ELR (cell line): ENCODE measurements at regions not wholly inside any gene's neighbourhood (a gene's known extent, or its start where the extent isn't known, plus 50 kb on each side); places are given as distances from the start of the nearest gene placed in this dataset.
"Not testable (repeated sequence)": the region's sequence is repeated elsewhere in the genome, so short reads cannot be mapped to it uniquely, and the experiment has no call there.

ENCODE experiments used
- DNase-seq: peaks from one replicate; pipeline ENCODE4 v3.0.0-alpha.2; 2015; ENCODE audit warnings: low read depth

GRCh38 chr11:107276077-107276476, 181.5 kb downstream of the CWF19L2 start:
- DNase-seq = no peak

DNA sequence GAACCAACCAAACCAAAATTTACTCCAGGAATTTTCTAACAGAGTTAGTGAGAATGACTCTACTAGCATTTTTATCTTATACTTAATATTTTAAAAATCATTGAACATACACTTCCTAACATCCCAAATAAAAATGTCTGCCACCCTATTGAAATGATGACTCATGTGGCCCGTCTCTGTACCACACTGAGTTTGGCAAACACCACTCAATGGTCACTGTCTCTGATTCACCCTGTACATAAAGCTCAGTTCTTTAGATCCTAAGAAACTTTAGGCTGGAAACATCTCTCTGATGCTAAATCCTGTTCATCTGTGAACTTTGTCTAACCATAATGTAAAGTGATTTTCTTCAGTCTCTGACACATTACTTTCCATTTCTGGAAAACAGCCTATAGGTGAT, 182.0 kb downstream of the CWF19L2 start:
- DNase-seq = peak; percentile 15

GRCh38 chr11:107274138-107274537, 183.5 kb downstream of the CWF19L2 start:
- DNase-seq = no peak

GRCh38 chr11:107272561-107272960, 185.1 kb downstream of the CWF19L2 start:
- DNase-seq = no peak

DNA sequence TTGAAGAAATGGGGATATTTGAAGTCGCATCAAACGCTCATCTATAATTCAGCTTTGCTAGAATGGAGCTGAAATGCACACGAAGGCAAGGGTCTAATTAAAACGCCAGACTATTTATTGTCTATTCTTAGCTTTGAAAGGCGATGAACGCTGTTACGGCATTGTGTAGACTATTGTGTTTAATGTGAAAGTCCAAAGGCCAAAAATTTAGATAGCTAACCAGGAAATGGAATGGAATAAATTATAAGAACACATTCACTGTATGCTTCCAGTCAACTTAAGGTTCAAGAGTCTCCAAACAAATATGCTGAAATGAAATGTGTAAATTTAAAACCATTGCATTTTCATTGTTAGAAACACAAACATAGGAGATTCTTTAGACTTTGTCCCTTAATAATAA, 186.2 kb downstream of the CWF19L2 start:
- DNase-seq = no peak

GRCh38 chr11:107268977-107269376, 188.6 kb downstream of the CWF19L2 start:
- no peak for DNase-seq

DNA sequence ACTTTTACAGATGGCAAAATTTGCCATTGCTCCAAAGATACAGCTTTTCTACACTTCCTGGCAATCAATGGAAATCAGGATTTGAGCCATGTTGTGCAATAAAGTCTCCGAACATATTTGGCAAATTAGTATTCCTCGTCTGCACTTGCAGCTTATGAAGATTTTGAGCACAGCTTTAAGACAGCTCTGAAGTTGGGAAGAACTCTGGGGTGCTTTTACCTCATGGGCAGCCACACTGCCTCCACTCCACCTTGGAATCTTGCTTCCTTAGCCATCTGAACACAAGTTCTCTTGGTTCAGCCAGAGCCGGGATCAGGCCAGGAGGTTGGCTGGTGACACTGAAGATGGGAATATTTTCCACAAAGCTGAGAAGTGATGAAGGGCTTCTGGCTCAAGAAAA, 191.2 kb downstream of the CWF19L2 start:
- DNase-seq = no peak

GRCh38 chr11:107265591-107266121, 192.0 kb downstream of the CWF19L2 start:
- no peak for DNase-seq

- no peak for DNase-seq
These were observed 193.6 kb downstream of the CWF19L2 start for GRCh38 chr11:107263844-107264563.

DNA sequence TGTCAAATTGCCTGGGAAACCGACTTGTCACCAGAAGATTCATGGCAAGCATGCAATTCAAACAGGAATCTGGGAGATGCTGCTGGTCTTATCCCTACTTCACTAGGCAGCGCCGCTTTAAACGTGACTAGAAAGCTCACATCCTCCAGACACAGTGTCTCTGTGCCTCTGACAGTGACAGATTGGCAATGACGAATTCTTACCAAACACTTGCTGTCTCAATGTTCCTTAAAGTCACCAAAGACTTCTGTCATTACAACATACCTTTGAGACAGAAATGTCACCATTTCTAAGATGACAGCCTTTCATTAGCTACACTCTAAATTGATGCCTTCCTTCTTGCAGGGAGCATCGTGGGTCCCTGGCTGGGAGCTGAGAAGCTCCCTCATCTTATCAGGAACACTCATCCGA, 197.8 kb downstream of the CWF19L2 start:
- DNase-seq = no peak

DNA sequence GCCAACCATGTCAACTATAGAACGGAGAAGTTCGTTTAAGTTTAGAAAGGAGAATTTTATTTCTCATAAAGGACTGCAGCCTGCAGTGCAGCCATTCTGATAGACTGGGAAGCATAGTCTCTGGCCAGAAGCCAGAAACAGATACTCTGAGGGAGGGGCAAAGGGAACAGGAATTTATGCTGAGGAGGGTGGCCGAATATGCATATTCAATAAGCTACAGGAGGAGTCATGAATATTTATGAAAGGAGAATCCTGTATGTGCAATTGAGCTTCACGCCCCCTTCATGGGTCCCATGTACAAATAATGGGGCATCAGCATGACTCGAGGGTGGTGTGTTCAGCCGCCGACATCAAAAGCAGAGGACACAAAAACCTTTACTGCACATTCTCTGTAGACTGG, 199.9 kb downstream of the CWF19L2 start:
- DNase-seq = no peak

GRCh38 chr11:107253661-107254060, 204.0 kb downstream of the CWF19L2 start:
- DNase-seq = not testable (repeated sequence)

- no peak for DNase-seq
These were observed 205.0 kb downstream of the CWF19L2 start for GRCh38 chr11:107252429-107253161.

- DNase-seq = no peak
These were observed 206.3 kb downstream of the CWF19L2 start for GRCh38 chr11:107251298-107251697.

DNA sequence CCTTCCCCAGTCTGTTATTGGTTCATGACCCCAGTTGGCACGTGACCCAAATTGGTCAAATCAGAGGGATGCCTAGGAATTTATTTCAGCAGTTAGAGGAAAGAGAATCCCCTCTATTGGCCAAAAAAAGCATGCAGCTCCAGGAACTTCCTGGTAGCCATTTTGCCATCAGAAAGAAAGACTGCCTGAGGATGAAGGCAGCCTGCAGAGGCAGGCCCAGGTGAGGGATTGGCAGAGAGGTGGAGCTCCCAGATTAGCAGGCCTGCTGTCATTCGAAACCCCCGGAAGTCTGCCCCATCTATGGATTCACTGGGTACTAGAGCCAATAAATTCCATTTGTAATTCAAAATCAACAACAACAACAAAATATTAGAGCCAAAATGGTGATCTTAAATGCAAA, 207.6 kb downstream of the CWF19L2 start:
- no peak for DNase-seq

DNA sequence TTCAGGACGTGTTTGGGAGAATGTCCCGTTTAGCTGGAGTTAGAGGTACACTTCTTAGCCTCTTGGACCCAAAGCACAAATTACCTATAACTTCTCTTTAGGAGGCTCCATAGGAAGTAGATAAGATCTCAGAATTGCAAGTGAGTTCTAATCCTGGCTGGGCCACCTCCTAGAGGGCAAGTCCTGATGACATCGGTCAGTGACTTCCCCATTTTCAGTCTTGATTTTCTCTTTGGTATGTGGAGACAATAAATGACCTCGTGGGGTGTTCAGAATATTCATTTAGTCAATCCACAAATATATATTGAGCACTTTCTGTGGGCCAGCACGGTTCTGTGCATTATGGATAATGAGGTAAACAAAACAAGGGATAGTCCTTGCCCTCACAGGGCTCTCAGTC, 208.6 kb downstream of the CWF19L2 start:
- no peak for DNase-seq

- DNase-seq = no peak
These were observed 210.3 kb downstream of the CWF19L2 start for GRCh38 chr11:107247167-107247861.

DNA sequence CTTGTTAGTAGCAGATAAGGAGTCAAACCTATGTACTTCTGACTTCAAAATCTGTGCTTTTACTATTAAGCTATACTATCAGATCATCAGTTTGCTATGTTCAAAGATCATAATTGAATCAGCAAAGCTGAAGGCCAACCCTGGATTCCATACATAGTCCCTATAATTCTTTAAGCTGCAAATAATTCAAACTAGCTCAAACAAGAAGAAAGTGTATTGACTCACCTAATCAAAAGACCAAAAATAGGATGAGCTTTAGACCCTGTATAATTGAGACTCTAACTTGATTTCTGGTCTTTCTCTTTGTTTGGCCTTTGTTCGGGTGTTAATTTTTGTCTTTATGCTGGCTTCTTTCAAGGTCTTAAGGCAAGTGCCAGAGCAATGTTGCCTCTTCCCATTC, 213.7 kb downstream of the CWF19L2 start:
- no peak for DNase-seq

GRCh38 chr11:107232451-107232850, 214.2 kb upstream of the GUCY1A2 start:
- DNase-seq = no peak

GRCh38 chr11:107224836-107225235, 206.6 kb upstream of the GUCY1A2 start:
- no peak for DNase-seq

- no peak for DNase-seq
These were observed 204.7 kb upstream of the GUCY1A2 start for GRCh38 chr11:107222916-107223460.

- no peak for DNase-seq
These were observed 204.2 kb upstream of the GUCY1A2 start for GRCh38 chr11:107222431-107222830.
